Fibroblast of skin of scalp (primary cell): ENCODE measurements at regions not wholly inside any gene's neighbourhood (a gene's known extent, or its start where the extent isn't known, plus 50 kb on each side); places are given as distances from the start of the nearest gene placed in this dataset.
A peak's percentile ranks its signal among the peaks of the same experiment; 100 is the strongest.

Source experiments
- DNase-seq: peaks from one replicate; pipeline ENCODE4 v3.0.0-alpha.2; 2013

DNA sequence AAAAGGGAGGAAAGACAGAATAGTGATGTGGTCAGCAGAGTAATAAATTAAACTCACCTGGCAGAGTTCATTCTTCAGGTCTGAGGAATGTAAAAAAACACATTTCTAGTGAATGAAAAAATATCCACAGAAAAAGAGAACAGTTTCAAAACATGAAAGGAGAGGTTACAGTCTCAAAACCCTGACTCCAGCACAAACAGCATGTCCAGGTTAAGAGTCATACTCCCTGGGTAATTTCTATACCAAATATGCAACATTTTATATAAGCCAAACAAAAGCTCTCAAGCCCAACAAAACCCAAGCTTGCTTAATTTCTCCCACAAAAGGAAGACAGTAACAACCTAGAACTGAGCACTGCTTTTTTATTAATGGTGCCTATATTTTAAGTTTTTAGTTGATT, 173.0 kb downstream of the NTMT2 start:
- DNase-seq, result peak; percentile 50

DNA sequence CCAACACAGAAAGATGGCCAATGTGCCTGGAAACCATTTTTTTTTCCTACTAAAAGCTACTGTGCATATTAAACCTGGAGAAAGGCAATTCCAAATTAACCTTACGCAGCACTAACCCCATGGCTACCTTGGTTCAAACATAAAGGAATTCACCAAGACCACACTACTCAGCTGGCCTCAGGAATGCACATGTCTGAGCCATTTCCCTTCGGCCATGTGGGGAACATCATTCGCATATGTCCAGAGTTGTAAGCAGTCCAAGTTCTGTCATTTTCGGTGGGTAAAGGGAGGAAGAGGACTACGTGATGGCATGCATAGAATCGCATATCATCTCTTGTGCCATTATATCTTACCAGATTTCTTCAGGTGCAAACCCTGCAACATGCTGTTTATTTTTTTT, 175.4 kb downstream of the NTMT2 start:
- DNase-seq, result peak; percentile 70

DNA sequence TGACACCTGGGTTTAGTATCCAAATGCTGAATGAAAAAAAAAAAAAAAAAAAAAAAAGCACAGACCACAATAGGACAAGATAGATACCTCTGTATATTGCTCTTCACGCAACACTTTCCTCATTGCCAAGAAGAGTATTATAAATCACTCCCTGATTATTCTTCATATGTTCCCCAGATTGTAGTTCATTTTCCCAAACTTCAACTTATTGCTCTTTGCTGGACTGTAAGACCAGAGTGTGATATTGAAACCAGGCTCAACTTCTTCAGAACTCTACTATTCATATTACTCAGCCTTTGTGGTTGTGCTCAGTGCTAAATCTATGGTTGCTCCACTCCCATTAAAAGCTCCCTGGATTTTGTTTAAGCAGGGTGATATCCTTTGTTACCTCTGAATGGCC, 180.4 kb downstream of the NTMT2 start:
- DNase-seq, result no peak

DNA sequence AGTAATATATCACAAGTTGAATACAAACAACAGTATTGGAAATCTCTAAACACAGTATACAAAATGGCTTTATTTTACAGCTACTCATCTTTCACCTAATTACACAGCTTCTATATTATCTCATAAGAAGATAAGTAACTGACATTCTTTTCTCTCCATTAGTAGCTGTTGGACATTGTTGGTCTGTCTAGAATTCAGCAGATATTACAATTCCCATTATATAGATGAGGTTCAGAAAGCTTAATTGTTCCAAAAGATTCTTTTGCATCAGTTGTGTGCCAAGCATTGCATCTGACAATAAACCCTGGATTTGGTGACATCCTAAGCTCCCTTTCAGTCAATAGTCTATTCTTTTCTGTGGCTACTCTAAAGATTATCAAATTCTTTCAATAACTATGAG, 187.0 kb downstream of the NTMT2 start:
- DNase-seq, result no peak

DNA sequence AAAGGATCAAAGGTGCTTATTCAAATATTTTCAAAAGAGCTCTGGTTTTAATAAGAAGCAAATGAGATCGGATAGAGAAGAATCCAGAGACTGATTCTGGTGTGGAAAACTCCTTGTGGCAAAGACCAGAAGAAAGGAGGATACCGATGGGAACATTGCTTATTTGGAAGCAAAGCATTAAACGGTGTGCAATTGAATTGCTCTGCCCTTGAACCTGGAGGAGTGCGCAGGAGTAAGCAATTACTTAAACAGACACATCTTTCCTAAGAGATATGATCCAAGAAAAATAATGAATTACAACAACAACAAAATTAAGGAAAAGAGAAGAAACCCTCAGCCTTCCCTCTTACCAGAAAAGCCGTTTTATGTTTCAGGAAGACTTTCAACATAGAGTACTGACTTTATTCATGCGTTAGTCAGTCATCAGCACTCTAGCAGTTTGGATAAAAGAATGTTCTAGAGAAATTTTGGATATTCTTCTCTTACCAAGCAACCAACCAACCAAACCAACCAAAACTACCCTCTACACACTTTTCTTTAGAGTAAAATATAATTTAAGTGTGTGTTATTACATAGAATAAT, 191.7 kb downstream of the NTMT2 start:
- no peak for DNase-seq

DNA sequence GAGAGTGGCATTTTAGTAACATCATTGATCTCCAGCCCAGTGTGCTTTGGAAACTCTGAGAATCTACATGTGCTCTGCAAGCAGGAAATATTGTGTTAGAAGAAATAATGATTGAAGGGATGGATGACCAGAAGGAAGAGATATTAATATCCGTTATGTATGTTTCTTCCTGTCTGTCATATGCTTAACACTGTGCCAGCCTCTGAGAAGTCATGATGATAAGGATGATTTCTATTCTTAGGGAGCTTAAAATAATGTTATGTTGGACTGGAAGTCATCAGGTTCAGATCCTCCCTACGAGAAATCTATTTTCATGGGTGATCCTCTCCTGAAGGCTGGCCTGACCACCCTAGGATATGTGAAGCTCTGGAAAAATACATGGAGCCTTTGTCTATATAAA, 192.4 kb upstream of the GORAB start:
- no peak for DNase-seq

DNA sequence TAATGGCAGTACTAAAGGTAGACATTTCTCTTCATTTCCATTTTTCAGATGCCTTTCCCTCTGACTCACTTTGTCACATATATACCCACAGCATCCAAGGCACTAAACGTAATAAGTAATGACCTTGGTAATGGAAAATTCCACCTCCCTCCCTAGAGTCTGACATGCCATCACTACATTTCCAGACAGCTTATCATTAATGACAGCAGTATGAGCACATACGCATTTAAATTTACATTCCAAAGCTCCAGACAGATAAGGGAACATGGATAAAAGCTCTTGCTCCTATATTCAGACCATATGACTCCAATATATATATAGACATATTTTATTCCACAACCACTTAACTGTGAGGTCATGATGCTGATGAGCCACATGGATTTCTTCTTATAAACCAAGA, 191.7 kb upstream of the GORAB start:
- DNase-seq, result peak; percentile 75

DNA sequence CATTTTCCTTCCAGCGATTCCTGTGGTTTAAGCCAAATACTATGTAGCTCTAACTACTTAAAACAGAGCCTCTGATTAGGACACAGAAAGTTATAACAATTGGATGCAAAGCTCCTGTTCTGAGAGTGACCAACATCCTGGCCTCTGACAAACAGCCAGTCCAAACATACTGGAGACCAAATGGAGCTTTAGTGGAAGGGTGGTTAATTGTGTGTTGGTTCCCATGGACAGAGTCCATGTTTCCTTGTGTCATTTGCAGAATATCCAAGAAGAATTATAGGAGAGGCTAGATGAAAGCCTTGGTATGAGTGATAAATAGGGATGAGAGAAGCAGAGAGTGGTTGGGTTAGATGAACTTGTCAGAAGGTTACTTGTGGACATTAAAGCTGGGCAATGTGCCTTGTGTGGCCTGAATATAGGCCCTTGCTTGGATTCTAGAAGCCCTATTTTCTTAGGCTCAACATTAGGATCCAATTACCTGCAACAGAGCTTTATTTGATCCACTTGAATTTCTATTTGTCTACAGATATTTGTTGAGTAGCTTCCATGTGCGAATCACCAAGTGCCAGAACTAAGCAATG, 180.5 kb upstream of the GORAB start:
- DNase-seq, result no peak

DNA sequence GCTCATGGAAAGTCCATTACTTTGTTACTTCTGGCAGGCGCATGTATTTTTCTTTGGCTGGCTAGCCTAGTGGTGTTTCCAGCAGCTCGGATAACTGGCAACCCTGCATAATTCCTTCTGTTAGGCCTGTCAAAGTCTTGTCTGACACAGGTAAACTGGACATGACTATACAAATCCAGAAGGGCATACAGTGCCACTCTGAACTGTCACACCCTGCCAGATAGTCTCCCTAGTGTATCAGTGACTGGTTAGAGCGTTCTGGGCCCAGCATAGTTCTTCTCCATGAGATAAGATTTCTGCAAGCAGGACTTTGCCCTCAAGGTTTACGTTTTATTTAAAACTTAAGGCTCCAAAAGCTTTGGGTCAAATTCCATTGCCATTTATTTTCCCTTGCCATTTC, 177.7 kb upstream of the GORAB start:
- no peak for DNase-seq

DNA sequence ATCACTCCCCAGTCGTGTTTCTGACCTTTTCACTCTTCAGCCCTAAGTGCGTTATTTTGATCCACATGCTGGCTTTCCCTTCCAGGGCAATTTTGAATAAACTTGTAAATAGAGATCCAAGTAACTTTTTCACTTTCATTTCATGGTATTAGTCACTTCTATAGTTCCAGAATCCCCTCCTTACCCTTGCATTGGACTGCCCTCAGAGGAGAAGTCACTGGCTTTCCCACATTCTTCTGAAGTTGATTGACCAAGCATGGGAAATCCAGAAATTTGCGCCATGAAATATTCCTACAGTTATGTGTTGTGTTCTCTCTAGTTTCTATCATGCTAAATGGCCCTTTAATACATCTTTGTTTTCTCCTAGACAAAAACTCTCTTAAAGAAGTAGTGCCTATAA, 177.3 kb upstream of the GORAB start:
- no peak for DNase-seq

DNA sequence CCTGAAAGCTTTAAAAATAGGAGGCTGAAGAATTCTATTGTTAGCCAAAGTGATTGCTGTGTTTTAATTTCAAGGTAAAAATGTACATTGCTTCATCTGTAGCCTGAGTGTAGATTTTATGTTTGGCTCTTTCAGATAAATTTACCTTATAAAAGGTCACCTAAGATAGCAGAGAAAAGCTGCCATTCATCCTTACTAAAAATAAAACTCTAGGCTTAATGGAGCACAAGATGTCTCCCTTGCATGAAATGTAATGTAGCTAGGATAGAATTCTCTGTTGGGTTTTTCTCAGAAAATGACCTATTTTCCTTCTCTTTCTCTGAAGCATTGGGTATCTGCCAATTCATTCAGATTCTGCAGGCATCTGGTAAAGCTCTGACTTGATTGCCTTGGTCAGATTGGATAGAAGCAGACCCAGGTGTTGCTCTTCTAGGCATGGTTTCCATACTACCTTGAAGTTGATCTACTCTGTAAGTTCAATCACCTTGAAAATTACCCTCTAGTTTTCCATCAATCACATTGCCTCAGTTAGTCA, 176.6 kb upstream of the GORAB start:
- DNase-seq, result no peak

DNA sequence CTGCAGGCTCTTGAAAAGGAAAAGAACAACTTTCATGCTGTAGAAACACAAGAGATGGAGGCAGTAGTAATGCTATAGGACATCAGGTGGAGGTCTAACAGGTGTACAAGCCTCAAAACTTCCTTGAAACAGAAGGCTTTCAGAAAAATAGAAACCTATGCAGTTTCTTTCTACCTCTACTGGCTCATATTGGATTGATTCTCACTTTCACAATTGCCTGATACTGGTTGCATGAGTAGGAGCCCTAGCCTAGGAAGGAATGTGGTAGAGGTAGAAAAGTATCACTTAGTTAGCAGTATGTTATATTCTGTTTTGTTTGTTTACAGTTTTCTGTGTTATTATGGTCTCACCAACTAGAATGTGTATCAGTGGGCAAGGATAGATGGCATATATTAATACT, 175.4 kb upstream of the GORAB start:
- DNase-seq, result no peak

DNA sequence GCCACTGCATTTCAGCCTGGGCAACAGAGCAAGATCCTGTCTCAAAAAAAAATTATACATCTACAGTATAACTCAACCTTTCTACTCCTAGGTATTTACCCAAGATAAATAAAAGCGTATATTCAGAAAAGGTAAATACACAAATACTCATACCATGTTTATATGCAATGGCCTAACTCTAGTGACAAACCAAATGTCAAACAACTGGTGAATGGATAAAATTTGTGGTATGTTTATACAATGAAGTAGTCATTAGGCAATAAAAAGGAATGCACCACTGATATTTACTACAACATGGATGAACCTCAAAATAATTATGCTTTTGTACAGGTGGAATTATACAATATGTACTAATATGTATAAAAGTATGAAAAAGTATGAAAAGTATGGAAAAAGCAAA, 174.2 kb upstream of the GORAB start:
- DNase-seq, result no peak

DNA sequence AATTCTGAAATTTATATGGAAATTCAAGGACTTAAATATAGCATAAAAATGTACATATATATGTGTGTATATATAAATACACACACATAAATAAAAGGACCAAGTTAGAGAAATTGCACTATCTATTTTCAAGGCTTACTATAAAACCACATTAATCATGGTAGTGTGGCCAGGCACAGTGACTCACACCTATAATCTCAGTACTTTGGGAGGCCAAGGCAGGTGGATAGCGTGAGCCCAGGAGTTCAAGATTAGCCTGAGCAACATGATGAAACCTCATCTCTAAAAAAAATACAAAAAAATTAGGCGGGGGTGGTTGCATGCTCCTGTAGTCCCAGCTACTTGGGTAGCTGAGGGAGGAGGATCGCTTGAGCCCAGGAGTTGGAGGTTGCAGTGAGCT, 171.4 kb upstream of the GORAB start:
- DNase-seq, result no peak

DNA sequence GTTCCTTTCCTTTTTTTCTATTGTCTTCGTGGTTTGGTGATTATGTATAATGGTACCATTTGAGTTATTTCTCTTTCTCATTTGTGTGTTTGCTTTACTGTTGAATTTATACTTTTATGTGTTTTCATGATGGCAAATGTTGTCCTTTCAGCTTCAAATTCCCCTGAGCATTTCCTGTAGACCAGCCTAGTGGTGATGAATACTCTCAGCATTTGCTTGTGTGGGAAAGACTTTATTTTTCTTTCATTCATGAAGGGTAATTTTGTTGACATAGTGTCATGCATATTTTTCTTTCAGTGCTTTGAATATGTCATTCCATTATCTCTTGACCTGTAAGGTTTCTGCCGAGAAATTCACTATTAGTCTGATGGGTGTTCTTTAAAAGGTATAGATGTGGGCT, 166.6 kb upstream of the GORAB start:
- DNase-seq, result peak; percentile 38

DNA sequence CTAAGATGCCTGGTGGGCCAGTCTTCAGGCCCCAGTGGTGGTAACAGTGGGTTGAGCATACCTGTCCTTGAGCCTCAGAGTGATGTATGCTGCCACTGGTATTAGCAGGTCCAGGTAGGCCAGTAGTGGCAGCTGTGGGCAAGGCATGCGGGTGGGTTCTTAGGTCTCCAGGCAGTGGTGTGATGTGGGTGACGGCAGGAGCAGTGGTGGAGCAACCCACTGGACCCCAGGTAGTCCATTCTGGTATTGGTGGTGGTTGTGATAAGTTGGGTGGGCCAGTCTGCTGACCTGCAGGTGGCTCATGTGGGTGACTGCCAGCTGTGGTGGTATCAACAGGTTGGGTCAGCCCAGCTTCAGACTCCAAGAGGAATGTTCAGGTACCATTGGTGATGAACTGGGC, 165.0 kb upstream of the GORAB start:
- no peak for DNase-seq

DNA sequence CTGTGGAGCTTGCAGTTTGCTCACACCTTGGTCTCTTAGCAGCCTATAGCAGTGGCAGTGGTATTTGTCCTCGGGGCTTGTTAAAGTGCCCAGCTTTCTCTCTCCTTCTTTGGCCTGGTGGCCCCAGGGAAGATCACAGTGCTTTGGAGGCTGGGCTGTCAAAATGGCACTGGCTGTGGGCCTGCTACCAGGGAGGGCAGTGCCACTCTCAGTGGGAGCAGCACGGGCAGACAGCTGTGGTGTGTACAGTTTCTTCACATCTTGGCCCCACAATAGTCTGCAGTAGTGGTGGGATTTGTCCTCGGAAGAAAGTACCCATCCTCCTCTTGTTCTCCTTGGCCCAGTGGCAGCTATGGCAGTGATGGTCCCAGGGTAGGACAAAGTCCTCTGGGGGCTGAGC, 164.4 kb upstream of the GORAB start:
- no peak for DNase-seq

DNA sequence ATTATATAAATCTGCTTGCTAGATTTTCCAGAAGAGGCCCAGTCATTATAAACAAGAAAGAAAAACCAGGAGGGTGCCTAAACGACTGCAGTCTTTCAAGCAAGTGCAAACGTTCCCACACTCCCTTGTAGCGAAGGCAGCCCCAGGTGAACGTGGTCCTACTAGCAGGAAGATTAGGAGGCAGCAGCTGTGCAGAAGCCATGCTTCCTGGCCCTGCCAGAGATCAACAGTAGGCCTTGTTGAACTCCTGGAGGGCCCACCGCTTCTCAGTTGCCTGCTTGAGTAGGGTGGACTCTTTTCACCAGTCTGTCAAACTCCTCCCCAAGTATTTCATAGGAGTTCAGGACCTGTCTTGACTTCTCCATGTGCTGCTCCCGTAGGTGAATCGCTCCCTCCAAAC, 163.0 kb upstream of the GORAB start:
- DNase-seq, result no peak

DNA sequence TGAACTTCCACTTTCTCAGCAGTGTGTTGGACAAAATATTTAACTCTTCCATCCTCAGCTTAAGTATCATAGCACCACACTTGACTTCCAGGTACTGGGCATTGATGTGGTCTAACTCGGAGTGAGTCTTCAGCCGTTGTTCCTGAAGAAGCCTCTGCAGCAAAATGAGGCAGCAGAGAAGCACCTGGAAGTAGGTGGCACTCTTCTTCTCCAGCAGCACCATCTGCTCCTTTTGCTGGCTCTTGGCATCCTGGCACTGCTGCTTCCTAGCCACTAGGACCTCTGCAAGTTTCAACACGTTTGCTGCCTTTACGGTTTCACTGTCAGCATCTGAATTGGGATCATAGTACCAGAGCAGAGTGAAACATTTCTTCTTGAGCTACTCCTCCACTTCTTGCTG, 162.5 kb upstream of the GORAB start:
- no peak for DNase-seq

DNA sequence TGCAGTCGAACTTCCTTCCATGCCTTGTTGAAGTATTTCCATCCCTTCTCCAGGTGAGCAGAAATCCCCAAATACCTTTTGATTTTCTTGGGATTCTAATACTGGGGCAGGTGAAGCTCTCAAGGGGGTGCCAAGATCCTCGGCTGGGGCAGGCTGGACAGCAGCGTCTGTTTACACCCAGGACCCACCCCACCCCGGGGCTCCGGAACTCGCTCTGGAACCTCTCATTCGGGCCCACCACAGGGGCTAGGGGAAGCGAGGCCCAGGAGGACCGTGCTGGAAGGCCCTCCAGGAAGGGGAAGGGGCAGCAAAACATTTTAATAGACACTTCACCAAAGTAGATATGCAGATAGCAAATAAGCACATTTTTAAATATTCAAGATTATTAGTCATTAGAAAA, 161.9 kb upstream of the GORAB start:
- no peak for DNase-seq

DNA sequence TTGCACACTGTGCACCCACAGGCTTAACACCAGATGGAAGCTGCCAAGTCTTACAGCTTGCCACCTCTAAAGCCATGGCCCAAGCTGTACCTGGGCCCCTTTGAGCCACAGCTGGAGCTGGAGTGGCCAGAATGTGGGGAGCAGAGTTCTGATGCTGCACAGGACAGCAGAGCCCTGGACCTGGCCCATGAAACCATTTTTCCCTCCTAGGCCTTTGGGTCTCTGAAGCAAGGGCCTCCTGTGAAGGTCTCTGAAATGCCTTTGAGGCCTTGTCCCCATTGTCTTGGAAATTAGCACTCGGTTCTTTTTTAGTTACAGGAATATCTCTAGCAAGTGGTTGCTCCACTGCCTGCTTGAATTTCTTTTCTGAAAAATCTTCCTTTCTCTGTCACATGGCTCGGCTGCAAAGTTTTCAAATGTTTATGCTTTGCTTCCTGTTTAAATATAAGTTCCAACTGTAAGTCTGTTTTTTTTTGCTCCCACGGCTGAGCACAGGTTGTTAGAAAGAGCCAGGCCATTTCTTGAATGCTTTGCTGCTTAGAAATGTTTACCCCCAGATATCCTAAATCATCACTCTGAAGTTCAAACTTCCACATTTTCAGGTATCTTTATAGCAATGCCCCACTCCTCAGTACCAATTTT, 156.8 kb upstream of the GORAB start:
- no peak for DNase-seq

DNA sequence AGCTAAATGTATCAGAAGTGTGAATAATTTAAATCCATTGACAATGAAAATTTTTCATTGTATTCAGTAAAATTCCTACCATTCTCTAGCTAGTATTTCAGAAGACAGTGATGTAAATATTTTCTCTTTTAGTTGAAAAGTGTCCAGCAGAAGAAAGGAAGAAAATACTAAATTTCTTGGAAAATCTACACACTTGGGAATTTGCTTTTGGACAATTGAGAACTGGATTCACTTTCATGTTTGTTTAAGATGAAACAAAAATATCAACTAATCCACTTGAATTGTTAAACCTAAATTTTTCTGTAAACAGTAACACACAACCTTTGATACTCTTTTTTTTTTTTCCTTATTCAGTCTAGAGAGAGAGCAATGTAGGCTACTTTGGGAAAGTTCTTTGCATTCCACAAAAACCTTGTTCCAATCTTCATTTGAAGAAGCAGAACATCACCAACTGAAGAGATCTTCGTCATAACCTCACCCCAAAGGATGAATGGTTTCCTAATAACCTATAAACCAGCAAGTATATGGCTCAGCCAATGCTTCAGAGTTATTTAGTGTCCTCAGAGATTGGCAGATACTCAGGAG, 155.1 kb upstream of the GORAB start:
- peak; percentile 22 for DNase-seq

DNA sequence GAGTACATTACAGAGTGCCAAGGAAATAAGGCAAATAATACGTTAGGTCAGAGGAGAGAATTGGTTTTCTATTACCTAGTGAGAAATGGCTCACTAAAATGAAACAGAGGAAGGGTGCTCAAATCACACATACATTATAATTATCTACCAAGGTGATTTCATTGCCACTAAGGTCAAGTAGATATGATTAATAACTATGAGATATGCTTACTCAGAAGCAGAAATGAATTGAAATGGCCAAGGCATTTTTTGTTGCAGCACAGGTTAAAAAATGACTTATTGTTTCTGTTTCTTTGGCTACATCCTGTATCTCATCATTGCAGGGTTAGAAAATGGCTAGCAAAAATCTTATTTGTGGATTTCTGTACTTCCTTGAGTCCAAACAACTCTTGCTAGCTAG, 154.5 kb upstream of the GORAB start:
- DNase-seq, result no peak
